ENCODE measurements at regions not wholly inside any gene's neighbourhood (a gene's known extent, or its start where the extent isn't known, plus 50 kb on each side); places are given as distances from the start of the nearest gene placed in this dataset.

- TF ChIP-seq RFX5 (IDR thresholded peaks at IDR 0.05; ENCODE audit: borderline replicate concordance, low read depth, low read length) (no peak), POLR2A (IDR thresholded peaks at IDR 0.05; ENCODE audit: control extremely low read depth in 1 of 2, low read depth in 2 of 2, low read length in 2 of 2) (no peak), EZH2 (IDR thresholded peaks at IDR 0.05; ENCODE audit: low read depth, low read length, severe bottlenecking) (no peak), NRF1 (IDR thresholded peaks at IDR 0.05; ENCODE audit: low read depth, low read length) (no peak), CEBPB (IDR thresholded peaks at IDR 0.05; ENCODE audit: low read depth, low read length) (no peak), GABPA (IDR thresholded peaks at IDR 0.05; ENCODE audit: borderline replicate concordance, insufficient read depth, low read length) (no peak)
Measured at GRCh38 chr9:87107072-87107471, 159.8 kb upstream of the GAS1 start.
